ENCODE measurements at regions not wholly inside any gene's neighbourhood (a gene's known extent, or its start where the extent isn't known, plus 50 kb on each side); places are given as distances from the start of the nearest gene placed in this dataset.

DNA sequence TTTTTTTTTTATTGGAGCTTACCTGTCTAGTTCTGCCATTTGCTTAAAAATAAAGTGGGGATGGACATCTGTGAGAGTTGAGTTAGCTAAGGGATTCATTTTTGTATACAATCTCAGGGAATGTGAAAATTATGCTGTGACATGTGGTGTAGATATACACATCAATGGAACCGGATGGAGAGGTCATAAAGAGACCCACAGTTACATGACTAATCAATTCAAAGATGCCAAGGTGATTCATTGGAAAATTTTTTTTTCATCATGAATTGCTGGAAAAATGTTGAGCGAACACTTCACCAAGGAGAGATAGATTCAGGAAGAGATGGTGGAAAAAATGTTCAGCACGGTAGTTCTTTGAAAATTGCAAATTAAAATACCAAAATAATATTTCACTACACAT is 605.4 kb upstream of the KIF2B start:
- TF ChIP-seq POLR2A (IDR thresholded peaks at IDR 0.05; ENCODE audit: extremely low read depth, insufficient read length), result no peak
- TF ChIP-seq, protein P1, sequence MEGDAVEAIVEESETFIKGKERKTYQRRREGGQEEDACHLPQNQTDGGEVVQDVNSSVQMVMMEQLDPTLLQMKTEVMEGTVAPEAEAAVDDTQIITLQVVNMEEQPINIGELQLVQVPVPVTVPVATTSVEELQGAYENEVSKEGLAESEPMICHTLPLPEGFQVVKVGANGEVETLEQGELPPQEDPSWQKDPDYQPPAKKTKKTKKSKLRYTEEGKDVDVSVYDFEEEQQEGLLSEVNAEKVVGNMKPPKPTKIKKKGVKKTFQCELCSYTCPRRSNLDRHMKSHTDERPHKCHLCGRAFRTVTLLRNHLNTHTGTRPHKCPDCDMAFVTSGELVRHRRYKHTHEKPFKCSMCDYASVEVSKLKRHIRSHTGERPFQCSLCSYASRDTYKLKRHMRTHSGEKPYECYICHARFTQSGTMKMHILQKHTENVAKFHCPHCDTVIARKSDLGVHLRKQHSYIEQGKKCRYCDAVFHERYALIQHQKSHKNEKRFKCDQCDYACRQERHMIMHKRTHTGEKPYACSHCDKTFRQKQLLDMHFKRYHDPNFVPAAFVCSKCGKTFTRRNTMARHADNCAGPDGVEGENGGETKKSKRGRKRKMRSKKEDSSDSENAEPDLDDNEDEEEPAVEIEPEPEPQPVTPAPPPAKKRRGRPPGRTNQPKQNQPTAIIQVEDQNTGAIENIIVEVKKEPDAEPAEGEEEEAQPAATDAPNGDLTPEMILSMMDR (IDR thresholded peaks at IDR 0.05; ENCODE audit: low read depth, low read length), result no peak
- TF ChIP-seq, protein P2, sequence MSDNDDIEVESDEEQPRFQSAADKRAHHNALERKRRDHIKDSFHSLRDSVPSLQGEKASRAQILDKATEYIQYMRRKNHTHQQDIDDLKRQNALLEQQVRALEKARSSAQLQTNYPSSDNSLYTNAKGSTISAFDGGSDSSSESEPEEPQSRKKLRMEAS (IDR thresholded peaks at IDR 0.05; ENCODE audit: low read depth, low read length), result no peak
- no peak for TF ChIP-seq MYC (IDR thresholded peaks at IDR 0.05; ENCODE audit: low read depth, low read length)
